ENCODE measurements at regions not wholly inside any gene's neighbourhood (a gene's known extent, or its start where the extent isn't known, plus 50 kb on each side); places are given as distances from the start of the nearest gene placed in this dataset.

- TF ChIP-seq CTCF (IDR thresholded peaks at IDR 0.05; ENCODE audit: low read length) (no peak), EZH2 (IDR thresholded peaks at IDR 0.05; ENCODE audit: borderline replicate concordance, low read length) (no peak)
These were observed 1186.3 kb upstream of the CELF4 start for GRCh38 chr18:38751898-38752297.
